ENCODE measurements at regions not wholly inside any gene's neighbourhood (a gene's known extent, or its start where the extent isn't known, plus 50 kb on each side); places are given as distances from the start of the nearest gene placed in this dataset.
"Not testable (repeated sequence)": the region's sequence is repeated elsewhere in the genome, so short reads cannot be mapped to it uniquely, and the experiment has no call there.

DNA sequence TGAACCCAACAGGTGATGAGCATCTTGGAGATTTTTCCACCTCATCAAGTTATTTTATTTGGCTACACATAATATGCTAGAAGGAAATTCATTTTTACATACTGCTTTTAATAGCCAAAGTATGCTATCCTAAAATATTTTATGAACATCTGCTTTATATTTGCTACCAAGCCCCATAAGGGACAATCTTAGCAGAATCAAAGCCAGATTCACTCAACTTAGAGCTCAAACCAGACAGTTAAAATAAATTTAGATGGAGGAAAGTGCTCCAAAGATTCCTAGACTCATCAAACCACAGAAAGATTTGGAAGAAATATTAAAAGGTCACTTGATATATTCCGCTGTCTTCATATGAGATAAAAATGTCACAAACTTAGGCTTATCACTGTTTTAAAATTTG lies 637.1 kb upstream of the CCNG1 start:
- no peak for DNase-seq (ENCODE audit: low spot score)

DNA sequence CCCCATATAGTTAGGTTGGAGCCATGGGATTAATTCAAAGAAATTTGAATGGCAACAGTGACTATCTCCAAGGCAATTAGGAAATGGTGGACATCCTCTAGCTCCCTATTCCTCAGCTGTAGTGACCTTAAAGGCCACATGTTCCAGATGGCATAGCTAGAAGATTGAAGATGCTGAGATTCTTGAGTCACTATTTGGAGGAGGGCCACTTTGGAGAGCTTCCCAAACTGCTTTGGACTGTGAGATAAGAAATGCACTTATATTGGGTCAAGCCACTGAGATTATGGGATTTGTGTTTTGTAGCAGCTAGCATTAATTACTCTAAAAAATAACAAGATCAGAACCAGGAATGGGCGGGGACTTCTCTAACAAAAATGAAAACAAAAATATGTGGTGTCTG lies 636.2 kb upstream of the CCNG1 start:
- DNase-seq (ENCODE audit: low spot score) = no peak

DNA sequence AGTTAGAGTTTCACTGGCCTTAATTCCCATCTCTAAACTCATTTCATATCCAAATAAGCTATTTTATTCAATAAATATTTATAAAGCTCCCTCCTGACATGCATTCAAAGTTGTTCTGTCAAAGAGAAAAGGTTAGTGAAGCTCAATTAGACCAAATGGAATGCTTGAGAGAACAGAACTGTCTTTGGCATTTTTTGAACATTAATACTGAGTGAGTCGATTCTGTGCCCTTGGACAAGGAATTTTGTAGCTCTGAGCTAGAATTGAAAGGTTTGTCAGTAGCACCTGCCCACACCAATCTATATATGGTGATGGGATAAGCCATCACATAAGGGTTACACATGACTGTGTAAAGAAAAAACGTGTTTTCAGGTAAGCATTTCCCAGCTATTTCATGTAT lies 631.2 kb upstream of the CCNG1 start:
- no peak for DNase-seq (ENCODE audit: low spot score)

DNA sequence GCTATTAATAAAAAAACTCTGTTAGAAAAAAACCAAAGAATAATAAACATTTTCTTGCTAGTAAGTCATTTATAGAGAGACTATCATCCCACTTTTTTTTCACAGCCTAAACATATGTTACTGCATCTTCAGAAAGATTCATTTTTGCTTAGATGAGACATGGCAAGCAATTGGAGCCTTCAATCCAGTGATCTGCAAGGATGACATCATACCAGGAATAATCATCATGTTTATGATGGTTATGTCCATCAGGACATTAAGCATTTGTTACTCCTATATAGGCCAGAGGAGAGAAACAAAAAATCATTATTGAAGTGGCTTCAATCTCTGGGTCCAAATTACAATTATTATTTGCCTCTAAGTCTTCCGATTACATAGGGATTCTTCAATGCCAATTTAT lies 626.3 kb upstream of the CCNG1 start:
- DNase-seq (ENCODE audit: low spot score) = no peak

DNA sequence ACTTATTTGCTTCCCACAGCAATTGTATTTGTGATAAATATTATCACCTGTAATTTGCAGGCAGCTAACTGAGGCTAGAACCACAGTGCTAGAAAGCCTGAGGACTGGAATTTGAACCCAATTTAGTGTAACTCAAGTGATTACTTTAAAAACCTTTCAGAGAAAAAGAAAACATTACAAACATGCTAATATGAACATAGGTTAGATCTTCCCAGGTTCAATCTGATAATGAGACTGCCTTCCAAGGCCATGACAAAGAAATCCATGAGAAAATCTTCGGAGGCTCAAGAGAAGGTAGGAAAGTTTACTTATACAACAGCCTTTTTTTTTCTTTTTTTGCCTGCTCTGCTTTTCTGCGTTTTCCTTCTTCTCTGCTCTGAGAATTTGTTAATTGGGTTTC lies 620.6 kb upstream of the CCNG1 start:
- no peak for DNase-seq (ENCODE audit: low spot score)

DNA sequence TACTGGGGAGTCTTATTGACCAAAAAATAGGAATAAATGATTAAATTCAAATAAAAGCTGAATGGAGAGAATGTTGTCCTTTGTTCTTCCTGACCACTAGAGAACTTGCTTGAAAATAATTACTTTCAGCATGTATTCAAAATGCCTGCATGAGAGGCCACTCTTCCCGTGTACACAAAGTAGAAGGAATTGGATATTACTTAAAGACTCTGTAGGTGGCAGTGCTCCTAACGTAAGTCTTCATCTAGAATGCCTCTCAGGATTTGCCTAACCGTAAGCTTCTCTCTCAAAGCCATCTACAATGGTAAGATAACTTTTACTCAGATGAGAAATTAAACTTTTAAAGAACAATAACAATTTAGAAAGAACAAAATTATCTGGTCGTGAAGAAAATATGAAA lies 620.0 kb upstream of the CCNG1 start:
- no peak for DNase-seq (ENCODE audit: low spot score)

DNA sequence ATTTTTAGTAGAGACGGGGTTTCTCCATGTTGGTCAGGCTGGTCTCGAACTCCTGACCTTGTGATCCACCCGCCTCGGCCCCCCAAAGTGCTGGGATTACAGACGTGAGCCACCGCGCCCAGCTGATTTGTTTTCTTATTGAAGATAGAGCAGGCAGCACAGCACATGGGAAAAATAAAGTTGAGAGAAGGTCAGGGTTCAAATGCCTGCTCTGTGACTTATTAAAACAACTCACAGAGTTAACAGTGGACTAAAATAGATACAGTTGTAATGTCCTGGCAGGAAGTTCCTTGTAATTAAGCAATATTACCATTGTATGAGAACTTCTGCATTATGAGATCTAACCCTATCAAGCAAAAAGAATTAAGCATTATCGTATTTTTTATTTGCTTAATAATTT lies 615.7 kb upstream of the CCNG1 start:
- not testable (repeated sequence) for DNase-seq (ENCODE audit: low spot score)

DNA sequence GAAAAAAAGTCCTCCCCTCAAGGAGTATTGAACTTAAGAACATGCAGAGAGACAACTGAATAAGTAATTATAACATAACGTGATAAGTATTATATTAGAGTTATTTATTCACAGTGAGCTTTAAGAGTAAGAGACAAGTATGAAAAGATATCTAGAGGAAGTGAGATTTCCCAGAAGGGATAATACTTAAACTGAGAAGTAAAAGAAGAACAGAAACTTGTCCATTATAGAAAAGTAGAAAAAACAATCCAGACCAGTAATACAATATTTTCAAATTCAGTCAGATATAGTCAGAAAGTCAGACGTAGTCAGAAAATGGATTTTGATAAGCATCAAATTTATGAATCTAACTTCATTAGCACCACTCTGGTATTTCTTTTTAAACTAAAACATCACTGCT lies 613.0 kb upstream of the CCNG1 start:
- no peak for DNase-seq (ENCODE audit: low spot score)

DNA sequence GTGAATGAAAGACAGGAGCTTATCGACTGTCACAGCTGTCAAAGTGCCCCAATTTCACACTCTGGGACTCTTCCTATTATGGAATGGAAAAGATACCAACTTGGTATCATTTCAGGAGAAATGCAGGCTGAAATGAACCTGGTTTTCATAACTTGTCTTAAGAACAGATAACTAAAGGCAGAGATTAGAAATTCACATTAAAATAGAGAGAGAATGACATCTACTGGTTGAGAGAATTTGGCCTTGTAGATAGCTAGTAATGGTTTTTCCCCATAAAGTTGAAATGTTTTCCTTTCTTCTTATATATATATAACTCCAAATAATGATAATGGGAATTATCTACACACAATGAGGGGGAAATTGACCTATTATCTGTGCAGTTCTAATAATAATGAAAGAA lies 600.2 kb upstream of the CCNG1 start:
- no peak for DNase-seq (ENCODE audit: low spot score)

DNA sequence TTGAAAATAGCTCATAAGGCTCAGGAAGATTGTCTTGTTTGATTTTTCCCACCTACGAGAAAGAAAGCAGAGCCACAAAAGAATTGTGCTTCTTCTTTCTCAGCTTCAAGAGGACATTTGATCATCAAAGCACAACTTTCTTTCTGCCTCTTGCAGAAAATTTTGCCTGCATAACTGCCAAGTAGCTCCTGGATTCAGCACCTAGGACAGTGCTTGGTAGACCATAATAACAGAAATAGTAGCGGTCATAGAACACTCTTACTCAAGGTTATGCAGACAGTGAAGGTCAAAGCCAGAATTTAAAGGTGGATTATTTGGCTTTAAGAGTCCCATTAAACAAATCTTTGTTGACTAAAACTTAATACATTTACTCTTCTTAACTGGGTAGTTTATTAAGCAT lies 594.7 kb upstream of the CCNG1 start:
- DNase-seq (ENCODE audit: low spot score) = no peak

DNA sequence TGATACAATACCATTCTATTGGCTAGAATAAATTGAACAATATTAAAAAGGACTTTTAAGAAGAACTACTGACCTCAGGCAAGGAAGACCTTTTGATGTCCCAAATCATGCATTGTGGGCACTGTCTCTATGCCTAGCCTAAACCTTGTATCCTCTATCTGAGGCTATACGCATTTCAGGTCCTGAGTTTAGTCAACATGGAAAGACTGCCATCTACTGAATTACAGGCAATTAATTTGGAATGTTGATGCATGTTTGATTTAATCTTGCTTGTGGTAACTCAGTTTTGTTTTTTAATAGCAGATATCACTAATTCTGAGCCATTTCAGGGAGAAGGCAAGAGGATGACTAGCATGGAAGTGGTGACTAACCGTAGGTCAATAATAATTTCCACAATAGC lies 585.3 kb upstream of the CCNG1 start:
- DNase-seq (ENCODE audit: low spot score) = no peak

DNA sequence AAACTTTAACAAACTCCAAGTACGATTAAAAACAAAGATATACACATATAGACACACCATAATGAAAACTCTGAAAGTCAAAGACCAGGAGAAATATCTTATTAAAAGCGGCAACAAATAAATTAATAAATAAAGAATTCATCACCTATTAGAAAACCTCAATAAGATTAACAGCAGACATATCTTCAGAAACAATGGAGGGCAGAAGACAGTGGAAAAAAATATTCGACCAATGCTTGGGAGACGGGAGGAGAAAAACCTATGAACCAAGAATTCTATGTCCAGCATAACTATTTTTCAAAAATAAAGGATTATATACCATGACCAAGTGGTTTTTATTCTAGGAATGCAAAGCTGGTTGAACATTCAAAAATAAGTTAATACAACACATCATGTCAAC lies 578.6 kb upstream of the CCNG1 start:
- no peak for DNase-seq (ENCODE audit: low spot score)

DNA sequence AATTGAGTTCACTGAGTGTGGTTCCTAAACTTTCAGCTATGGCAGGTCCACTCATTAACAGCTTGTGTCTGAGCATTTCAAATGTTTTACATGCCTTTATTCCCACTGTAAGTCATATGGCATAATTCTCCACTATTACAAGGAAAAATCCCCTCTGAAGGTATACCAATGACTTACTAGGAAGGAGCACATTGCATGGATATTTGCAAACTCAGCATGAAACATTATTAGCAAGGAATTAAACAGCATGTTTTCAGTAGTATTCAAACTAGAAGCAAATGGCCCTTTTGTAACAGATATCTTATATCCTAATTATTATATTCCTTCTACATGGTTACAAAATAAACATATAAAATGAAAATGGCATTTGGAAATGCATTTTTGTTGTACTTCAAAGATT lies 566.4 kb upstream of the CCNG1 start:
- no peak for DNase-seq (ENCODE audit: low spot score)

DNA sequence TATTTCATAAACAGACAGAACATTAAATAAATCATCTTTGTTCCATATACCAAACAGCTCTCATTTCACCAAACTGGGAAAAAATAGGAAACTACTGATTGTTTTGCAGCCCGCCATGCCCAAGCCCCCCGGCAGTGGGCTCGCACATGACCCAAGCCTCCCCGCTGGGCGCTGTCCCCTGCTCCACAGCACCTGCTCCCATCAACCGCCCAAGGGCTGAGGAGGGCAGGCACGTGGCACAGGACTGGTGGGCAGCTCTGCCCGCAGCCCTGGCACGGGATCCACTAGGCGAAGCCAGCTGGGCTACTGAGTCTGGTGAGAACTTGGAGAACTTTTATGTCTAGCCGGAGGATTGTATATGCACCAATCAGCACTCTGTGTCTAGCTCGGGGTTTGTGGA lies 554.8 kb upstream of the CCNG1 start:
- DNase-seq (ENCODE audit: low spot score) = no peak

DNA sequence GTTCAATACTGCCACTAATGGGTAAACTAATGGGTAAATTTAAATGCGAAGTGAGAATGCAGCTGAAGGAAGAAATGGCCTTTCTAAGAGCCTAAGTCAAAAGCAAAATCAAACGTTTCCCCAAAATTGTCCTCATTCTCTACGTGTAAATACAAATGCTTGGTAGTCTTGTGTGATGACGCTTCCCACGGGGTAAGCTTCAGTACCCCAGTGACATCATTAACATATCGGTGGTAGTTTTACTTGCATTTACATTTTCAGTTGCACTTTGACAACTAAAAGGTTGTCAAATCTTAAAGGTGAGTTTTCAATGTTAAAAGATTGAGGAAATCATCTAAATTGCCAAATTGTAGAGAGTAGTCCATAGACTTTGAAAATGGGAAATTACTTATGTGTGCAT lies 550.7 kb upstream of the CCNG1 start:
- DNase-seq (ENCODE audit: low spot score) = no peak

DNA sequence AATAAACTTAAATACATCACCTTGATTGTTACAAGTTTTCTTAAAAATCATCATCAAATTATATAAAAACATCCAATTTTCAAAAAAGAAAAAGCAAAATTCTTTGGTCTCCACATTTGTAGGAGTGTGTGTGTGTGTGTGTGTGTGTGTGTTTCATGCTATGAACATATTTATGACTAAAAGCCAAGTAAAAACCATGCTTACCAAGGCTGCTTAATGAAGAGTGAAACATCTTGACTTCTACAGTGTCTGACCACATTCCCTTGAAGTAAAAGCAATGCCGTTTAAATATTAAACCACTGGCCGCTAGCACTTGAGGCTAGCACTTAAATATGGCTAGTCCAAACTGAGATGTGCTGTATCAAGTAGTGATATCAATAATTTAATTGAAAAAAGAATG lies 549.1 kb upstream of the CCNG1 start:
- DNase-seq (ENCODE audit: low spot score) = no peak

DNA sequence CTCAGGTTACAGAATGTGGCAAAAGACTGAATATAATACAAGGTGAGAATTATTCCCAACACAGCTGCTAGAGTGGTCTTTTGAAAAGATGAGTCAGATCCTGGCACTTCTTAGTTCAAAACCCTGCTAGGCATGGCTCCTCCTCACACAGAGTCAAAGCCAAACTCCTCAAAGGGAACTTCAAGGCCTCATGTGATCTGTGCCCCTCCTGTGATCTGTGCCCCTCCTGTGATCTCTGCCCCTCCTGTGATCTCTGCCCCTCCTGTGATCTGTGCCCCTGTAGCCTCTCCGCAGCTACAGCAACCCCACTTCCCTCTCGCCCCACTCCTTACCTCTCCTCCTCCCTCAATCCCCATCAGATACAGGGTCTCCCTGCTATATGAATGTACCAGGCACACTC lies 525.5 kb upstream of the CCNG1 start:
- no peak for DNase-seq (ENCODE audit: low spot score)

DNA sequence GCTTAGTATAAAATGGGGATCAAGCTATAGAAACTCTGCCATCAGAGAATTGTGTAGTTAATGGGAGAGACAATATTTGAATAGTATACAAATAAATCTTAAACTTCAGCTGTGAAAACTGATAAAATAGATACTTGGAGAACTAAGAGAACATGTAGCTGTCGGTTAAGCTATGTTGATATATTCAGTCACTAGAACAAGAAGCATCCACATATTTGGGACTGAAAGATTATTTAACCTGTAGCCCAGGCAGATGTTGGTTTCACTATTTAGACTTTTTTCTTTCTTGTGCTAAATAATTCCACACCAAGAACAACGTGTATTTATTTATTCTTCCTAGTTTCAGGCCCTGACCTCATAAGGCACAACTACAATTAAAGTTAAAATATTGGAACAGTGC lies 521.0 kb upstream of the CCNG1 start:
- DNase-seq (ENCODE audit: low spot score) = no peak

DNA sequence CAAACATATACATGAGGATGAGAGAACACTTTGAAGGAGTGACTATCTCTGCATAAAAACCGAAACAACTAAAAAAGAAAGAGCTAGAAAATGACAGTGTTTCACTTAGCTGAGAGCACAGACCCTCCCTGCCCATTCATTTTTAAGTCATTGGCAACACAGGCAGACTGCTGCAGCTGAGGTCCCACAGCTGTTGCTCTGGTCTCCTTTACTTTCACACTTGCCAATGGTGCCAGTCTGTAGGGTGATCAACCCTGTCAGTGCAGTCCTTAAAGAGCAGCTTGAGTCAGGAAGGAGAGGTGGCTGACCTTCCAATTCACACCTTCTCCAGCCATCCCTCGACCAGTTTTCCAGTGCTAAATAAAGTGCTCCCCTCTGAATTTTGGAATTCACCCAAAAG lies 508.3 kb upstream of the CCNG1 start:
- DNase-seq (ENCODE audit: low spot score) = no peak

DNA sequence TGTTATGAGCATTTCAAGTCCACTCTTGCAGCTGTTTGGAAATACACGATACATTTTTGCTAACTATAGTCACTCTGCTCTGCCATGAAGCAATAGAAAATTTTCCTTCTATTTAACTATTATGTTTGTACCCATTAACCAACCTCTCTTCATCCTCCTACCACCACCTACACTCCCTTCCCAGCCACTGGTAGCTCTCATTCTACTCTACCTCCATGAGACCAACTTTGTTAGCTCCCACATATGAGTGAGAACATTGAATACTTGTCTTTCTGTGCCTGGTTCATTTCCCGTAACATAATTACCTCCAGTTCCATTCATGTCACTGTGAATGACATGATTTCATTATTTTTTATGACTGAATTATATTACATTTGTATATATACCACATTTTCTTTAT lies 505.9 kb upstream of the CCNG1 start:
- no peak for DNase-seq (ENCODE audit: low spot score)

DNA sequence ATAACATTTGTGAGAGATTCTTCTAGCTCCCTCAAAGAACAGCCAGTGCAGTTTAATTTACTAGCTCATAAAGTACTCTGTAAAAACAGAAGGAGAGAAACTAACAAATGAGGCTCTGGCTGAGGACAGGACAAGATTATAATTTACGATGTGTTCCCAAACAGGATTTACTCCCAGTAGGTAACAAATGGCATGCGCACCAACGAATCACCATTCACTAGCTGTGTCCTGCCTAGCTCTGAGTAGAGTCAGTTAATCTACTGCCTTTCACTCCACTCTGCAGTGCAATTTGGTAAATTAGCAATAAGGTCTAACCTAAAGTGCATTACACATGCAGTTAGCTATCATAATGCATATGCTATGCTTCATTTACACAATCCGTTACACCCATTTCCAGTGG lies 497.4 kb upstream of the CCNG1 start:
- DNase-seq (ENCODE audit: low spot score) = no peak

DNA sequence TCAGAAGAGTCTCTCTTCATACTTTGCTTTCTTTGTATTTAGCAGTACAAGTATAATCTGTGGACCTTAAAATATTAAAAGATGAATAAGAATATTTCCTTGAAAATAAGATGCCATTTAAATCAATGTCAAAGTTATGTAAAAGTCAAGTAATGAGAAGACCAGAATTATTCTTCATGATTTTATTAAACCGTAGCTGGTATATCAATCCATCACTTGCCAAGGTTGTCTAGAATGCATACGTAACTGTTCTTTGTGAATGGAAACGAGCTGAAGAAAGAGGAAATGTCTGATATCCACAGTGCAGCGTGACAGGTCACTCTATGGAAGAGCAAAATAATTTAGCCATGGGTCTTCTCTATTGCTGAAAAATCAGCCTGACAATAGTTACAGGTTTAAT lies 488.7 kb upstream of the CCNG1 start:
- no peak for DNase-seq (ENCODE audit: low spot score)

DNA sequence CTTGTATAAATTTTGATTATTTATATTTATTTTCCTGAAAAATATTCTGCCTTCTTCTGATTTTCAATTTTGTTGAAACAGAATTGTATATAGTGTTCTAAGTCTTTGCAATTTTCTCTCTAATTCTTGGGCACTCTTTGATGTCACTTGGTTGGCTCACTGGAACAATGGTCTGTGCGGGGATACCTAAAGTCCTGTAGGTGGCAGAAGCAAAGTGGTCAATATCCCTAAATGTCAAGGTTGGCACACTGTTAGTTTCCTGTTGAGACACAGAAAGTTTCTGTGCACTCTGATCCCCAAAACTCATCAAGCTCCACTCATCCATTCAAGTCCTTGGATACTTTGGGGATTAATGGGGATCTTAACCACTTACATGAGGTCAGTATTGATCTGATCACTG lies 480.8 kb upstream of the CCNG1 start:
- DNase-seq (ENCODE audit: low spot score) = no peak

DNA sequence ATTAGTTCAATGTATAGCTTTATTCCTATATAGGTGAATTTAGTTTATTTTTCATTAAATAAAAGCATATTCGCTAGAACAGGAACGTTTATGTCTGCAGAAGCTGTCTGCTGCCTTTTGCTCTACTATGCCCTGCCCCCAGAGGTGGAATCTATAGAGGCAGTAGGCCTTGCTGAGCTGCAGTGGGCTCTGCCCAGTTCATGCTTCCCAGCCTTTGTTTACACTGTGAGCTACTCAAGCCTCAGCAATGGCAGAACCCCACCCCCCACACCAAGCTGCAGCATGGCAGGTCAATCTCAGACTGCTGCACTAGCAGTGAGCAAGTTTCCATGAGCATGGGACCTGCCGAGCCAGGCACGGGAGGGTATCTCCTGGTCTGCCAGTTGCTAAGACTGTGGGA lies 473.3 kb upstream of the CCNG1 start:
- not testable (repeated sequence) for DNase-seq (ENCODE audit: low spot score)

DNA sequence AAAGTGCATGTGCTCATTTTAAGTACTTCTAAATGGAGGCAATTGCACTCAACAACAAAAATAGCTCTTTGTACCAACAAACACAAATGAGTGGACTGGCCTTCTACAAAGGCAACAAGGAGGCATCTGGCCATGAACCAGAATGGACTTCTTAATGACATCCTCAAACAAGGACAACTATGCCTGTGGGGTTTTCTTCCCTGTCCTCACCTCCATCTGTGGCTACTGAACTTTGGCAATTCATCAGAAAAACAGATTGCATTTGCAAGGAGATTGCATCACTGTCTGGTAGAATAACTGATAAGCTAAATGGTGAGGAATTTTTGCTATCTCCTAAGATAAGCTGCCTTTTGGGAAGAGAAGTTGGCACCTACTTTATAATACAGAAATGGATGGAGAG lies 447.3 kb upstream of the CCNG1 start:
- DNase-seq (ENCODE audit: low spot score) = no peak

Data from hematopoietic multipotent progenitor cell treated with erythropoietin and hydrocortisone succinate and interleukin-3 and kit ligand, for 17 days (in vitro differentiated cells).